Fibroblast of pulmonary artery (primary cell): ENCODE measurements at regions not wholly inside any gene's neighbourhood (a gene's known extent, or its start where the extent isn't known, plus 50 kb on each side); places are given as distances from the start of the nearest gene placed in this dataset.

Experiments used
- DNase-seq: peaks from one replicate; pipeline ENCODE4 v3.0.0-alpha.2; 2010; ENCODE audit warnings: low read depth
- H3K4me3 ChIP-seq: replicated peaks from 2 replicates; pipeline ENCODE4 v1.5.1; 2011; ENCODE audit warnings: low read depth, mild to moderate bottlenecking, control low read depth, low read length, moderate library complexity
- TF ChIP-seq, protein P1 (sequence below): IDR thresholded peaks from 2 replicates; pipeline ENCODE4 v1.5.1; 2011; ENCODE audit warnings: mild to moderate bottlenecking, control low read depth, low read length, inconsistent platforms; ENCODE audit errors: missing control alignments

DNA sequence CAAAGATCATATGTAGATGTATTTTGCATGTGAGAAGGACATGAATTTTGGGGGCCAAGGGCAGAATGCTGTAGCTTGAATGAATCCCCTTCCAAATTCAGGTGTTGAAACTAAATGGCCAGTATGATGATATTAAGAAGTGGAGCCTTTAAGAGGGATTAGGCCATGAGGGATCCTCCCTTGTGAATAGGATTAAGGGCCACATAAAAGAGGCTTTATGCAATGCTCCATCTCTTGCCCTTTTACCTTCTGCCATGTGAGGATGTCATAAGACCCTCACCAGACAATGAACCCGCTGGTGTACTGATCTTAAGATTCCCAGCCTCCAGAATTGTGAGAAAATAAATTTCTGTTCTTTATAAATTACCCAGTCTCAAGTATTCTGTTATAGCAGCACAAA is 206.1 kb downstream of the YTHDC2 start:
- TF ChIP-seq, protein P1, sequence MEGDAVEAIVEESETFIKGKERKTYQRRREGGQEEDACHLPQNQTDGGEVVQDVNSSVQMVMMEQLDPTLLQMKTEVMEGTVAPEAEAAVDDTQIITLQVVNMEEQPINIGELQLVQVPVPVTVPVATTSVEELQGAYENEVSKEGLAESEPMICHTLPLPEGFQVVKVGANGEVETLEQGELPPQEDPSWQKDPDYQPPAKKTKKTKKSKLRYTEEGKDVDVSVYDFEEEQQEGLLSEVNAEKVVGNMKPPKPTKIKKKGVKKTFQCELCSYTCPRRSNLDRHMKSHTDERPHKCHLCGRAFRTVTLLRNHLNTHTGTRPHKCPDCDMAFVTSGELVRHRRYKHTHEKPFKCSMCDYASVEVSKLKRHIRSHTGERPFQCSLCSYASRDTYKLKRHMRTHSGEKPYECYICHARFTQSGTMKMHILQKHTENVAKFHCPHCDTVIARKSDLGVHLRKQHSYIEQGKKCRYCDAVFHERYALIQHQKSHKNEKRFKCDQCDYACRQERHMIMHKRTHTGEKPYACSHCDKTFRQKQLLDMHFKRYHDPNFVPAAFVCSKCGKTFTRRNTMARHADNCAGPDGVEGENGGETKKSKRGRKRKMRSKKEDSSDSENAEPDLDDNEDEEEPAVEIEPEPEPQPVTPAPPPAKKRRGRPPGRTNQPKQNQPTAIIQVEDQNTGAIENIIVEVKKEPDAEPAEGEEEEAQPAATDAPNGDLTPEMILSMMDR: no peak
- no peak for DNase-seq
- no peak overlapping the region for H3K4me3 ChIP-seq

DNA sequence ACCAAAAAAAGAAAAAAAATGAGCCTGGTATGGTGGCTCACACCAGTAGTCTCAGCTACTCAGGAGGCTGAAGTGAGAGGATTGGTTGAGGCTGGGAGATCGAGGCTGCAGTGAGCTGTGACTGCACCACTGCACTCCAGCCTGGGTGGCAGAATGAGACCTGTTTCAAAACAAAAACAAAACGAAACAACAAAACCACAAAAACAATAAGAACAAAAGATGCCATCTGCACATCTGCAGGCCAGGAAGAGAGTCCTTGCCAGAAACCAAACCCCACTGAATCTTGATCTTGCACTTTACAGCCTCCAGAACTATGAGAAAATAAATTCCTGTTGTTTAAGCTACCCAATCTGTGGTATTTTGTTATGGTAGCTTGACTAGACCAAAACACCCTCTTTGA is 207.7 kb downstream of the YTHDC2 start:
- TF ChIP-seq, protein P1: no peak
- no peak overlapping the region for H3K4me3 ChIP-seq
- no peak for DNase-seq

DNA sequence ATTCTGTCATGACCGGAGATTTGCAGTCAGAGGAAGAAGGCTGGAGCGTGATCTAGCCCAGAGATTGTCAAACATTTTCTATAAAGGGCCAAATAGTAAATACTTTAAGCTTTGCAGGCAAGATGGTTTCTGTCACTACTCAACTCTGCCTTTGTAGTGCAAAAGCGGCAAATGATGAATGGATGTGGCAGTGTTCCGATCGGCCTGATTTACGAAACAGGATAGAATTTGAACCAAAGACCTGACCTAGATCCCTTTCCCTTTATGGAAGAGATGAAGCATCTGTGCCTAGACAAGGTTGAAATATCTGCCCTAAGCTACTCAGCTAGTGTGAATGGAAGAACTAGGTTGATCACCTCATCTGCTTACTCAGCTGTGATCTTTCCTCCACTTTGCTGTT is 209.5 kb downstream of the YTHDC2 start:
- no peak for DNase-seq
- TF ChIP-seq, protein P1: no peak
- no peak overlapping the region for H3K4me3 ChIP-seq

DNA sequence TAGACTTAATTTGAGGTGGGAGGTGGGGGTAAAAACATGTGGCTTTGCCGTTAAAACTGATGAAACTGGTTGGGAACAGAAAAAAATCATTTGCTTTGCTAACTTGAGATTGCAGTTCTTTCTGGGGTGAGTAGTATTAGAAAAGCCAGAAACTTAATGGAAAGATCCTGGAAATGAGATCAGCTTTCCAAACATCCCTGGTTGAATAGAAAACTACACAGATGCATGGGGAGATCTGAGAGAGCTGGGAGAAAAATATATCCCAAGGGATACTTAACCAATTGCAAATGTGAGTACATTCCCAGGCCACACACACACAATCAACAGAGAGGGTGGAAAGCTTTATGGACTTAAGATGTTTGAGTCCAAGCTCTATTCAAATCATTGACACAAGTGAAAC is 222.3 kb downstream of the YTHDC2 start:
- TF ChIP-seq, protein P1: no peak
- H3K4me3 ChIP-seq: no peak overlapping the region
- DNase-seq: no peak

DNA sequence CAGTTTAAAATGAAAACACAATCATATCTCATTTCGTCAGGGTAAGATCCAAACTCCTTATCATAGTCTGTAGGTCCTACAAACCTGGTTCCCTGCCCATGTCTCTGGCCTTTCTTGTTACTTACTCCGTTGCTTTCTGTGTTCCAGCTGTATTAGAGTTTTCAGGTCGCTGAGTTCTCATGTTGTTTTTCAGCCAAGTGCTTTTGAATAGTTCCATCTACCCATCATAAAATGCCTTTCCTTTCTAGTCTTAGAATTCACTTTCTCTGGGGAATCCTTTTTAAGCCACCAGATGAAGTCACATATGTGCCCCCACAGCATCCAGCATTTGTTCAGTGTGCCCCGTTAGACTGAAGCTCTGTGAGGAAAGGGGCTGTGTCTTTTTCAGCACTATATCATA is 228.7 kb downstream of the YTHDC2 start:
- DNase-seq: no peak
- no peak overlapping the region for H3K4me3 ChIP-seq
- TF ChIP-seq, protein P1: no peak

DNA sequence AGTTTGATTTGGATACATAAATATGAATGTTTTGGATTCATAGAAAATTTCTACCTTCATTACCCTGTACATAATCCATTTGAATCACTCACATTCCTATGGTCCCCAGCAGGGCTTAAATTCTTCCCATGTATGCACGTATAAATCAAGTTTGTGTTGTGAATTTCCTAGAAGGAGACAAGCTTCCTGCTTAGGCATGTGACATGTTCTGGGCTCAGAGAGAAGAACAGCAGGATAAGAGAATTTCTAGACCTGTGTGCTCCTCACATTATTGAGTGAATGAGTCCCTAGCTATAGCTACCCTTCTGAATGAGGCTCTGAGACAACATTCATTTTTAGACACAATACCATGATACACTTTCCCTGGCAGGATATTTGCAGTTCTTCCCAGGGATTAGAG is 229.1 kb downstream of the YTHDC2 start:
- no peak overlapping the region for H3K4me3 ChIP-seq
- no peak for DNase-seq
- TF ChIP-seq, protein P1: no peak

DNA sequence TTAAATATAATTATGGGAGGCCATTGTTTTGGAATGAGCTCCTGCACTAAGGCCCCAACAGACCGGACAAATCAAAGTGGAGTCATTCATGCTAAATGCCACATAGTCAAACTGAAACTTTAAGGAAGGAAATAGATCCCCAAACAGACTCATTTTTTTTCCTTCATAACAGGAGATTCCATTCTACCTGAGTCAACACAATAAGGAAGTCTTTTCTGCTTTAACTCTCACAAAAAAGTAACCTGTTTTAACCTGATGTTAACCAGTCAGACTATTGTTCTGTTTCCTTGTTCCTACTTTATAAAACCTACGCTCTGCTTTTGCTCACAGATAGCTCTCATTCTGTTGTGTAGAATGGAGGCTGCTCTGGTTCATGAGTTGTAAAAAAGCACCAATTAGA is 234.9 kb downstream of the YTHDC2 start:
- H3K4me3 ChIP-seq: no peak overlapping the region
- DNase-seq: no peak
- TF ChIP-seq, protein P1: no peak
